IPS-18c (cell line): ENCODE measurements at regions not wholly inside any gene's neighbourhood (a gene's known extent, or its start where the extent isn't known, plus 50 kb on each side); places are given as distances from the start of the nearest gene placed in this dataset.
"Not testable (repeated sequence)": the region's sequence is repeated elsewhere in the genome, so short reads cannot be mapped to it uniquely, and the experiment has no call there.

Experiments used
- H3K4me3 ChIP-seq: 2 replicates; pipeline ENCODE4 v1.7.0; 2013; ENCODE audit warnings: low read depth, mild to moderate bottlenecking, low read length, moderate library complexity; ENCODE audit not compliant: insufficient read depth
- H3K9me3 ChIP-seq: one replicate; pipeline ENCODE4 v1.6.1; 2013; ENCODE audit warnings: mild to moderate bottlenecking, low read length, moderate library complexity; ENCODE audit not compliant: control insufficient read depth, insufficient read depth

GRCh38 chrX:10676235-10676957, 56.0 kb upstream of the MID1 start:
- H3K4me3 ChIP-seq: peak overlapping the region; percentile 34
- no peaks in the 10 kb centered on the region for H3K9me3 ChIP-seq

GRCh38 chrX:10677490-10677889, 57.1 kb upstream of the MID1 start:
- no peaks in the 10 kb centered on the region for H3K9me3 ChIP-seq
- no peak overlapping the region for H3K4me3 ChIP-seq

GRCh38 chrX:10679387-10679786, 59.0 kb upstream of the MID1 start:
- H3K9me3 ChIP-seq: peaks cover 4% of the 10 kb centered on the region
- peak overlapping the region; percentile 6; the same call in 1 of the 2 replicates for H3K4me3 ChIP-seq

GRCh38 chrX:10681167-10681566, 60.8 kb upstream of the MID1 start:
- H3K4me3 ChIP-seq: no peak overlapping the region
- H3K9me3 ChIP-seq: peaks cover 4% of the 10 kb centered on the region

GRCh38 chrX:10683631-10684030, 63.2 kb upstream of the MID1 start:
- H3K9me3 ChIP-seq, H3K4me3 ChIP-seq: not testable (repeated sequence)

- Histone ChIP-seq H3K4me3 (no peak overlapping the region), H3K9me3 (peaks cover 8% of the 10 kb centered on the region)
Measured at GRCh38 chrX:10685923-10686595, 65.7 kb upstream of the MID1 start.

GRCh38 chrX:10691751-10692150, 71.4 kb upstream of the MID1 start:
- not testable (repeated sequence) for H3K4me3 ChIP-seq, H3K9me3 ChIP-seq

- H3K9me3 ChIP-seq: peaks cover 5% of the 10 kb centered on the region
- no peak overlapping the region for H3K4me3 ChIP-seq
Measured at GRCh38 chrX:10697616-10698317, 77.4 kb upstream of the MID1 start.

GRCh38 chrX:10698318-10698640, 77.9 kb upstream of the MID1 start:
- peaks cover 5% of the 10 kb centered on the region for H3K9me3 ChIP-seq
- H3K4me3 ChIP-seq: no peak overlapping the region

GRCh38 chrX:10702031-10702430, 81.6 kb upstream of the MID1 start:
- Histone ChIP-seq H3K4me3 (no peak overlapping the region), H3K9me3 (no peaks in the 10 kb centered on the region)

- not testable (repeated sequence) for H3K9me3 ChIP-seq, H3K4me3 ChIP-seq
Measured at GRCh38 chrX:10706342-10706741, 86.0 kb upstream of the MID1 start.

- Histone ChIP-seq H3K9me3 (peaks cover 6% of the 10 kb centered on the region), H3K4me3 (no peak overlapping the region)
Measured at GRCh38 chrX:10707773-10708172, 87.4 kb upstream of the MID1 start.

- Histone ChIP-seq H3K9me3 (peaks cover 10% of the 10 kb centered on the region), H3K4me3 (no peak overlapping the region)
Measured at GRCh38 chrX:10709276-10709675, 88.9 kb upstream of the MID1 start.

GRCh38 chrX:10714531-10714930, 94.1 kb upstream of the MID1 start:
- peaks cover 13% of the 10 kb centered on the region for H3K9me3 ChIP-seq
- H3K4me3 ChIP-seq: no peak overlapping the region

GRCh38 chrX:10722851-10723250, 102.5 kb upstream of the MID1 start:
- no peak overlapping the region for H3K4me3 ChIP-seq
- H3K9me3 ChIP-seq: peaks cover 2% of the 10 kb centered on the region

GRCh38 chrX:10725071-10725470, 104.7 kb upstream of the MID1 start:
- Histone ChIP-seq H3K9me3 (peaks cover 2% of the 10 kb centered on the region), H3K4me3 (no peak overlapping the region)

GRCh38 chrX:10726647-10727046, 106.3 kb upstream of the MID1 start:
- peaks cover 2% of the 10 kb centered on the region for H3K9me3 ChIP-seq
- H3K4me3 ChIP-seq: no peak overlapping the region

- Histone ChIP-seq H3K9me3 (peaks cover 2% of the 10 kb centered on the region), H3K4me3 (no peak overlapping the region)
Measured at GRCh38 chrX:10728806-10729389, 108.5 kb upstream of the MID1 start.
